Suppressor macrophage treated with lipopolysaccharide for 4 hours (primary cell): ENCODE measurements at regions not wholly inside any gene's neighbourhood (a gene's known extent, or its start where the extent isn't known, plus 50 kb on each side); places are given as distances from the start of the nearest gene placed in this dataset.
A peak's percentile ranks its signal among the peaks of the same experiment; 100 is the strongest.

ENCODE experiments used
- DNase-seq: peaks from one replicate; pipeline ENCODE4 v3.0.0-alpha.2; 2020

- no peak for DNase-seq
Measured at GRCh38 chr5:63175850-63176249, 597.2 kb downstream of the LRRC70 start.

DNA sequence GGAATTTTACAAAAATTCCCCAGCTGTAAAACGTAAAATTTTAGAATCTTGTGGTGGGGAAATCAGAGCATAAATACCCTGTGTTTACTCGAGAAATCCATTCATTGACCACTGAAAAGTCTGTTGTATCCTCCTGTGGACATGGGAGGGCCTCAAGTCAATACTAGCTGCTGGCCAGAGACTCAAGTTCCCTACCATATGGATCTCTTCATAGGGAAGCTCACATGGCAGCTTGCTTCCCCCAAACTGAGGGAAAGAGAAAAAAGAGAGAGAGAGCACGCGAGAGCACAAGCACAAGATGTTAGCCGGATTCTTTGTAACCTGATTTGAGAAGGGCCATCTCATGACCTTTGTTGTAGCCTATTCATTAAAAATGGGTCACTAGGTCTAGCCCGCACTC is 591.9 kb downstream of the LRRC70 start:
- DNase-seq, result no peak

- no peak for DNase-seq
Measured at GRCh38 chr5:63164838-63165535, 586.4 kb downstream of the LRRC70 start.

GRCh38 chr5:63164339-63164738 is 585.7 kb downstream of the LRRC70 start:
- DNase-seq, result no peak

DNA sequence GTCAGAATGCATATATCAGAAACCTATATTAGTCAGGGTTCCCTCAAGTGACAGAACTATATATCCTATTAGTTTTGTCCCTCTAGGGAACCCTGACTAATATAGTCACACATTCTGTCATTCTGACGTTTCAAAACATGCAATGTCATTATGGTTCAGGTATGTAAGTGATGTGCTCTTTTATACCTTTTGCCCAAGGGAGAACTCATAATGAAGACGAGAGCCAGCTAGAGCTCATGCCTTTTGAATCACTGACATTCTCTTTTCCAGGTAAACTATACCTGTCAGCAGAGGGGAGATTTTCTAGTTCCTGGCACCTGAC is 576.7 kb downstream of the LRRC70 start:
- no peak for DNase-seq

GRCh38 chr5:63154476-63155309 is 576.1 kb downstream of the LRRC70 start:
- DNase-seq, result no peak

GRCh38 chr5:63152871-63153270 is 574.3 kb downstream of the LRRC70 start:
- no peak for DNase-seq

- no peak for DNase-seq
Measured at GRCh38 chr5:63145167-63145566, 566.5 kb downstream of the LRRC70 start.

DNA sequence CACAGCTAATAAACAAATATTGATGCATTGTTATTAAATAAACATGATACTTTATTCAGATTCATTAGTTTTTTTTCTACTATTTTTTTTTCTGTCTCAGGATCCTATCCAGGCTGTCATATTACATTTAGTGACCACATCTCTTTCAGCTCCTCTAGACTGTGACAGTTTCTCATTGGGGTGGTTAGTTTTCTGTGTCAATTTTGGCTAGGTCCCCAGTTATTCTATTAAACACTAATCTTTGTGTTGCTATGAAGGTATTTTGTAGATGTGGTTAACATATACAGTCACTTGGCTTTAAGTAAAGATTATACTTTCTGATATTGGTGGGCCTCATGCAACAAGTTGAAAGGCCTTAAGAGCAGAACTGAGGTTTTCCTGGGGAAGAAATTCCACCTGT is 563.0 kb downstream of the LRRC70 start:
- no peak for DNase-seq

DNA sequence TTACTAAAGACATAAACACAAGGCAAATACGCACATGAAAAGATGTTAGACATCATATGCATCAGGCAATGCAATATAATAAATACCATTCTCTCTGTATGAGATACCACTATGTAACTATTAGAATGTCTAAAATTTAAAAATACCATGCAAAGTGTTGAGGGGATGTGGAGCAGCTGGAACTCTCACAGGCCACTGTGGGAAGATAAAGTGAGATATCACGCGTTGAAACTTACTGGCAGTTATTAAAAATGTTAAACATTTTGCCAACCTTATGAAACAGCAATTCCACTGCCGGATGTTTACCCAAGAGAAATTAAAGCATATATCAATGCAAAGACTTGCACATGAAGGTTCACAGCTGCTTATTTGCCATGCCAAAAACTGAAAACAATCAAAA is 556.7 kb downstream of the LRRC70 start:
- DNase-seq, result no peak

GRCh38 chr5:63131626-63132285 is 553.1 kb downstream of the LRRC70 start:
- DNase-seq, result no peak

DNA sequence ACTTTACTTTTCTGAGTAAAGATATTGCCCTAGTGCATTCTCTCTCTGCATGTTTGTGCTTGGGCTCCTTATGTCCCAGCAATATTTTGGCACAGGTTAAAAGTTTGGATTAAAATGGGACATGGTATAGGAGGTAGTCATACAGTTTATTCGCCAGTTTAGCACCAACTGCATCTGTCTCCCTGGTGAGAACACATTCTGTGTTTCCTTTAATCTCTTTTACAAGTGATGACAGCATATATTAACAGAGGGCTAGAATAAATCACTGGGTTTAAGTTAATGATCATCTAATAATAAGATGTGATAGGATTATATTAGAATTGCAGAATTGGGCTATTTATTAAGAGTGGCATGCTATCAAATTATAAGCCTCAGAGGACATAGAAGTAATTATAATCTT is 550.1 kb downstream of the LRRC70 start:
- DNase-seq, result no peak

DNA sequence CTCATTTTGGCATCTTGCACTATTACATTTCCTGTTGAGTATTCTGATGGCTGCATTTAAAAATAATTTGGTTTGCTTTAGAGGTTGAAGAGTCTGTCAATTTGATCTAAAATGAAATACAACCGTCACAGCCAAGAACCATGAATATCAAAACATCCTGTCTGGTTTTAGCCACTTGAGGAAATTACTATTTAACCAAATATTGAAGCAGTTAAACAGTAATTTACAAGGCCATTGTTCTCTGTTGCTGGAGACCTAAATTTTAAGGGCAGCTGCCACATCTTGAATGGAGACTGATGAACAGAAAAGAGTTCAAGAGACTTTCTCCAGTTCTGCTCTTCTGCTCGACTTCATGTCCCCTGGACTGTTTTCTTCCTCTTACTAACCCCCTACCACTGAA is 549.4 kb downstream of the LRRC70 start:
- DNase-seq, result no peak

- no peak for DNase-seq
Measured at GRCh38 chr5:63127054-63127453, 548.4 kb downstream of the LRRC70 start.

- peak; percentile 12 for DNase-seq
Measured at GRCh38 chr5:63125862-63126261, 547.2 kb downstream of the LRRC70 start.

GRCh38 chr5:63125392-63125791 is 546.8 kb downstream of the LRRC70 start:
- no peak for DNase-seq

DNA sequence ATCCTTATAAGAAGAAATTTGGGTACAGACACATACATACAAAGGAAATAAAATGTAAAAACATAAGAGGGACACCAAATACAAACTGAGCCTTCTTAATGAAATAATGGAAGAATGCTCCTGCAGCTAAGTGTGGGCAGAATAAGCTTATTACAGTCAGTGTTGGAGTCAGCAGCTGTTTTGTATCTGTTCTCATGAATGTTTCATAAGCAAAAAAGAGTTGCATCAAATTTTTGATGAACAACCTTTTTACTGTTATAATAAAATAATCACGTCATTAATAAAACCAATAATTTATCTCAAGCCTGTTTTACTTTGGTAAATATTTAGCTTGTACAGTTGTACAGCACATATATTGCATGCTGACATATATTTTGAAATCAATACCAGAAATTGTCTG is 545.6 kb downstream of the LRRC70 start:
- no peak for DNase-seq

DNA sequence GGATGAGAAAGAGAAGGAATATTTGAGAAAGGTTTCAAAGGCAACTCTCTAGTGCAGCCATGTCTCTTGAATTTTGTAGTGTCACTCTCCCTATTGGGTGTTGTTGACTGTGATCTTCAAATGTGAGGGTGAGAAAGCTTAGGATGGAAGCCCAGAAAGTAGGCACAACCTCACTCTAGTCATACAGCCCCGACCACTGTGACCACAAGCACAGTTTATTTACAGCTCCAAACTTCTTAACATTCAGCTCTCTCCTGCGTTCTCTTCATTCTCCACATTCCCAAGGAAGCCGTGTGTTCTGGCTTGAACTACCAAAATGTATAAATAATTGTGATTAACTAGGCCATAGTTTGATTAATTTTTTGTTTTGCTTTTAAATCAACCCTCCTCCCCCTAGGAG is 542.9 kb downstream of the LRRC70 start:
- DNase-seq, result no peak

- no peak for DNase-seq
Measured at GRCh38 chr5:63118221-63118620, 539.6 kb downstream of the LRRC70 start.

DNA sequence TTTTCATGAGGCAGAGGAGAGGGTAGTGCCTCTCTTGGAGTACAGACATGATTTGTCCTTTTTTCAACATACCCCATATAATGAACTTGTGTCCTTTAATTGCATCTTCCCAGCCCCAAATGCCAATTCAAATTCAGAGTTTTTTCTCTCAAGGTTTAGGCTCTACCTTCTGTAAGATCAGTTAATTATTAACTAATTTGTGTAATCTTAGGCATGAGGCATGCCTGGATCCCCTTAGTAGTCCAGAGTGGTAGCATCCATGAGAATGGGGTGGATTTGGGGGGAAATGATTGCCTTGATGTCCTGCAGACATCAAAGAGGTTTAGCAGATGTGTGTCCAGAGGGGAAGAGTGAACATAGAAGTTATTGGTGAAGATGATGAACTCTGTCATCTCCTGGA is 533.3 kb downstream of the LRRC70 start:
- DNase-seq, result no peak

DNA sequence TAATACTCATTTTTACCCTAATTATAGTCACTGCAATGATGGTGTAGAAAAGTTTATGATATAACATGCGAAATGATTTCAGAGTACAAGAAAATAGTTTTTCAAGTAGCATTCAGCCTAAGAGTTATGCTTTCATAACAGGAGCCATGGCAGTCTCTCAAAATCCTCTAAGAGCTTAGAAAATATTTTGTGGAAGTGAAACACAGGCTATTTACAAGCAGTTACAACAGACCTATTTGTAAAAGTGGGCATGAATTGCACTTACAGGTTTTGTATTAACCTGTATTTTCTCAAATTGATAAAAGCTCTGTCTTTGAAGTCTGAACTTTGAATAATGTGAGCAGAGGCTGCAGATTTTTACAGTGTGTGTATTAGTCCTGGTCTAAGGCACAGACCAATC is 523.3 kb downstream of the LRRC70 start:
- no peak for DNase-seq

DNA sequence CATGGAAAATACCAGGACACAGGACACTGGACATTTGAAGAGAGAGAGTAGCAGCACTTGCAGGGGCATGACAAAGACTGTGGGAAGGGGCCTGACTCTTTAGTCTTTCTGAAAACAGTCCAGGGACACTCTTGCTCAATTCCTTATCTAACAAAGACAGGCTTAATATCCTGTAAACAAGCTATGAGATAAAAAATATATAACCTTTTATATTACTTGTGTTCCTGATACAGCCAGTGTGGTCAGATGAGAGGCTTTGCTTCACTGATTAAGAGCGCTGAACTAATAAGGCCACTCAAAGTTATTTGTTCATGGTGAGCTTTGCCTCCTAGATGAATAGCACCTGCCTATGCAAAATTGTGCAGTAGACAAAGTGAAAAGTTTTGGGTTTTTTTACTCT is 518.7 kb downstream of the LRRC70 start:
- no peak for DNase-seq

- no peak for DNase-seq
Measured at GRCh38 chr5:63094730-63095129, 516.1 kb downstream of the LRRC70 start.

DNA sequence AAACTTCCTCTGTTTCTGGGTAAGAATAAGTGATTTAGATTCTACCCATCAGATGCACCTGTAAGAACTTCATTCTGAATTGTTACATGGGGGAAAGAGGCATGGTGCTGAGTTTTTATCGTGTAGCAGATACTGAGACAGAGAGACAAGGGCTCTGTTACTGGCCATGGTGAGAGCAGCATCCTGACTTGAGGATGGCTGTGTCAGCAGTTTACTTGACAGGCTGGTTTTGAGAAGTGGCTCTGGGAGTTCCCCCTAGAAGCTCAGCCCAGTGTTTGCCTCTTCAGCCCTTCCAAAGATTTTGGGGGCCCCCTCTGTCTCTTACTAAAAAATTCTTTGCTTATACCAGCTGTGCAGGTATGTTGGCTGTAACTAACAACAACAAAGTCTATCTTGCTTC is 510.5 kb downstream of the LRRC70 start:
- no peak for DNase-seq
